MCF 10A (cell line): ENCODE measurements at regions not wholly inside any gene's neighbourhood (a gene's known extent, or its start where the extent isn't known, plus 50 kb on each side); places are given as distances from the start of the nearest gene placed in this dataset.

Experiments used
- BruUV-seq: library from RNA; stranded (reverse); fragments of 400-500 nt; replicated peaks from 2 replicates; lab custom pipeline; 2021; lab: Mats Ljungman, UMichigan
- CTCF ChIA-PET: fragments of 300-600 bp; sonication (Branson Sonifier 250); formaldehyde crosslinking; extraction: SDS; loops from one replicate; lab custom pipeline; 2021; ENCODE audit warnings: antibody characterized with exemption, inconsistent platforms; lab: Yijun Ruan, JAX
- POLR2A ChIA-PET: fragments of 300-600, 350-650 bp; sonication (Branson Sonifier 250); formaldehyde crosslinking; extraction: SDS; loops from one replicate; lab custom pipeline; 2020; ENCODE audit warnings: antibody characterized with exemption, inconsistent platforms; lab: Yijun Ruan, JAX
- DNase-seq: peaks from one replicate; pipeline ENCODE4 v3.0.0-alpha.2; 2018; ENCODE audit not compliant: unreplicated experiment
- H3K27ac Mint-ChIP-seq: one replicate; pipeline ENCODE4 v1.8.0; 2022; ENCODE audit warnings: mild to moderate bottlenecking, low read depth, mixed read lengths; ENCODE audit not compliant: unreplicated experiment
- H3K27me3 Mint-ChIP-seq: one replicate; pipeline ENCODE4 v1.8.0; 2022; ENCODE audit warnings: mixed read lengths; ENCODE audit not compliant: insufficient read depth, unreplicated experiment
- H3K36me3 Mint-ChIP-seq: one replicate; pipeline ENCODE4 v1.8.0; 2022; ENCODE audit warnings: mild to moderate bottlenecking, moderate library complexity, mixed read lengths; ENCODE audit not compliant: insufficient read depth, unreplicated experiment
- H3K4me1 Mint-ChIP-seq: one replicate; pipeline ENCODE4 v1.8.0; 2022; ENCODE audit warnings: mixed read lengths; ENCODE audit not compliant: insufficient read depth, unreplicated experiment
- H3K4me3 Mint-ChIP-seq: one replicate; pipeline ENCODE4 v1.8.0; 2022; ENCODE audit warnings: mild to moderate bottlenecking, moderate library complexity, mixed read lengths; ENCODE audit not compliant: unreplicated experiment
- H3K9me3 Mint-ChIP-seq: one replicate; pipeline ENCODE4 v1.8.0; 2022; ENCODE audit warnings: mixed read lengths; ENCODE audit not compliant: unreplicated experiment
- intact Hi-C: fragments of 100-400 bp; cut with micrococcal nuclease; formaldehyde crosslinking; loops from 2 replicates; pipeline ENCODE4 v1.14.1; 2022
- TF ChIP-seq, protein P1 (sequence below): fragments of 200-600 bp; IDR thresholded peaks from one replicate; pipeline ENCODE4 v1.8.0; 2022; ENCODE audit warnings: antibody characterized with exemption, mild to moderate bottlenecking; ENCODE audit not compliant: unreplicated experiment

- Mint-ChIP-seq H3K36me3 (no peaks in the 10 kb centered on the region), H3K27ac (no peak overlapping the region), H3K4me3 (no peak overlapping the region), H3K4me1 (no peaks in the 10 kb centered on the region), H3K27me3 (no peaks in the 10 kb centered on the region), H3K9me3 (no peaks in the 10 kb centered on the region)
- DNase-seq = no peak
- intact Hi-C loops = no loop called here
- no TSS peak for BruUV-seq
- ChIA-PET CTCF (no interaction called here), POLR2A (no interaction called here)
- TF ChIP-seq, protein P1, sequence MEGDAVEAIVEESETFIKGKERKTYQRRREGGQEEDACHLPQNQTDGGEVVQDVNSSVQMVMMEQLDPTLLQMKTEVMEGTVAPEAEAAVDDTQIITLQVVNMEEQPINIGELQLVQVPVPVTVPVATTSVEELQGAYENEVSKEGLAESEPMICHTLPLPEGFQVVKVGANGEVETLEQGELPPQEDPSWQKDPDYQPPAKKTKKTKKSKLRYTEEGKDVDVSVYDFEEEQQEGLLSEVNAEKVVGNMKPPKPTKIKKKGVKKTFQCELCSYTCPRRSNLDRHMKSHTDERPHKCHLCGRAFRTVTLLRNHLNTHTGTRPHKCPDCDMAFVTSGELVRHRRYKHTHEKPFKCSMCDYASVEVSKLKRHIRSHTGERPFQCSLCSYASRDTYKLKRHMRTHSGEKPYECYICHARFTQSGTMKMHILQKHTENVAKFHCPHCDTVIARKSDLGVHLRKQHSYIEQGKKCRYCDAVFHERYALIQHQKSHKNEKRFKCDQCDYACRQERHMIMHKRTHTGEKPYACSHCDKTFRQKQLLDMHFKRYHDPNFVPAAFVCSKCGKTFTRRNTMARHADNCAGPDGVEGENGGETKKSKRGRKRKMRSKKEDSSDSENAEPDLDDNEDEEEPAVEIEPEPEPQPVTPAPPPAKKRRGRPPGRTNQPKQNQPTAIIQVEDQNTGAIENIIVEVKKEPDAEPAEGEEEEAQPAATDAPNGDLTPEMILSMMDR = no peak
Observed at GRCh38 chr2:13905831-13906230, 726.7 kb upstream of the LRATD1 start.

- intact Hi-C loops = no loop called here
- Mint-ChIP-seq H3K27me3 (no peaks in the 10 kb centered on the region), H3K4me3 (no peak overlapping the region), H3K4me1 (peaks cover 12% of the 10 kb centered on the region), H3K9me3 (no peaks in the 10 kb centered on the region), H3K36me3 (no peaks in the 10 kb centered on the region), H3K27ac (no peak overlapping the region)
- ChIA-PET POLR2A (no interaction called here), CTCF (no interaction called here)
- BruUV-seq = no TSS peak
- no peak for DNase-seq
- TF ChIP-seq, protein P1 = no peak
Observed at GRCh38 chr2:13916066-13916465, 716.5 kb upstream of the LRATD1 start.

GRCh38 chr2:13917958-13918357, 714.6 kb upstream of the LRATD1 start:
- no peaks in the 10 kb centered on the region for H3K27me3 Mint-ChIP-seq
- POLR2A ChIA-PET = no interaction called here
- TF ChIP-seq, protein P1 = no peak
- H3K36me3 Mint-ChIP-seq = no peaks in the 10 kb centered on the region
- H3K9me3 Mint-ChIP-seq = peaks cover 10% of the 10 kb centered on the region
- H3K4me1 Mint-ChIP-seq = peaks cover 12% of the 10 kb centered on the region
- DNase-seq = no peak
- intact Hi-C loops = no loop called here
- no peak overlapping the region for H3K27ac Mint-ChIP-seq
- no peak overlapping the region for H3K4me3 Mint-ChIP-seq
- CTCF ChIA-PET = no interaction called here
- BruUV-seq = no TSS peak

- intact Hi-C loops = no loop called here
- H3K9me3 Mint-ChIP-seq = peaks cover 14% of the 10 kb centered on the region
- no peak overlapping the region for H3K4me3 Mint-ChIP-seq
- H3K27me3 Mint-ChIP-seq = no peaks in the 10 kb centered on the region
- H3K27ac Mint-ChIP-seq = no peak overlapping the region
- CTCF ChIA-PET = no interaction called here
- H3K4me1 Mint-ChIP-seq = peaks cover 12% of the 10 kb centered on the region
- POLR2A ChIA-PET = no interaction called here
- TF ChIP-seq, protein P1 = no peak
- H3K36me3 Mint-ChIP-seq = no peaks in the 10 kb centered on the region
- no TSS peak for BruUV-seq
- no peak for DNase-seq
Observed at GRCh38 chr2:13919981-13920382, 712.5 kb upstream of the LRATD1 start.
